Hepatocyte (in vitro differentiated cells): ENCODE measurements at regions not wholly inside any gene's neighbourhood (a gene's known extent, or its start where the extent isn't known, plus 50 kb on each side); places are given as distances from the start of the nearest gene placed in this dataset.

Experiments
- DNase-seq: peaks from one replicate; pipeline ENCODE4 v3.0.0-alpha.2; 2016; ENCODE audit warnings: low spot score
- H2AFZ ChIP-seq: fragments of 200-600 bp; sonication (generic); 2 replicates; pipeline ENCODE4 v1.6.0; 2016; ENCODE audit warnings: antibody characterized with exemption, mild to moderate bottlenecking
- H3K27ac ChIP-seq: fragments of 200-600 bp; sonication (generic); 2 replicates; pipeline ENCODE4 v1.5.1; 2016; ENCODE audit warnings: mild to moderate bottlenecking
- H3K27me3 ChIP-seq: fragments of 200-600 bp; sonication (generic); 2 replicates; pipeline ENCODE4 v1.6.1; 2016
- H3K36me3 ChIP-seq: fragments of 200-600 bp; sonication (generic); replicated peaks from 2 replicates; pipeline ENCODE4 v1.5.1; 2016; ENCODE audit warnings: low read depth; ENCODE audit not compliant: insufficient read depth
- H3K4me1 ChIP-seq: fragments of 200-600 bp; sonication (generic); 2 replicates; pipeline ENCODE4 v1.5.1; 2016; ENCODE audit warnings: mild to moderate bottlenecking, moderate library complexity; ENCODE audit not compliant: insufficient read depth
- H3K4me2 ChIP-seq: fragments of 200-600 bp; sonication (generic); 2 replicates; pipeline ENCODE4 v1.6.0; 2016
- H3K4me3 ChIP-seq: fragments of 200-600 bp; sonication (generic); 2 replicates; pipeline ENCODE4 v1.5.1; 2016; ENCODE audit warnings: mild to moderate bottlenecking
- H3K79me2 ChIP-seq: fragments of 200-600 bp; sonication (generic); 2 replicates; pipeline ENCODE4 v1.6.0; 2017; ENCODE audit warnings: mild to moderate bottlenecking
- H3K9me2 ChIP-seq: fragments of 200-600 bp; sonication (generic); replicated peaks from 2 replicates; pipeline ENCODE4 v1.6.0; 2017; ENCODE audit warnings: mild to moderate bottlenecking; ENCODE audit not compliant: insufficient read depth
- H3K9me3 ChIP-seq: fragments of 200-600 bp; sonication (generic); 2 replicates; pipeline ENCODE4 v1.5.1; 2016; ENCODE audit warnings: low read depth, mild to moderate bottlenecking
- H4K20me1 ChIP-seq: fragments of 200-600 bp; sonication (generic); 2 replicates; pipeline ENCODE4 v1.6.0; 2016; ENCODE audit warnings: mild to moderate bottlenecking; ENCODE audit not compliant: insufficient read depth, poor library complexity, severe bottlenecking
- EZH2 ChIP-seq: fragments of 200-600 bp; sonication (generic); IDR thresholded peaks from 2 replicates; pipeline ENCODE4 v1.6.1; 2016; ENCODE audit warnings: antibody characterized with exemption, mild to moderate bottlenecking, borderline replicate concordance
- EZH2phosphoT487 ChIP-seq: fragments of 200-600 bp; sonication (generic); IDR thresholded peaks from one replicate; pipeline ENCODE4 v1.6.1; 2018; ENCODE audit warnings: antibody characterized with exemption, mild to moderate bottlenecking, low read depth, moderate library complexity; ENCODE audit not compliant: unreplicated experiment, severe bottlenecking
- WGBS: methylation state at CpG from one replicate; pipeline ENCODE4 v1.1.6; 2016; ENCODE audit warnings: low lambda C conversion rate; ENCODE audit errors: missing lambda C conversion rate; 5-methylcytosine and 5-hydroxymethylcytosine counted together
- TF ChIP-seq, protein P1 (sequence below): fragments of 200-600 bp; sonication (generic); IDR thresholded peaks from 2 replicates; pipeline ENCODE4 v1.5.1; 2016; ENCODE audit warnings: antibody characterized with exemption, mild to moderate bottlenecking; ENCODE audit not compliant: poor library complexity

DNA sequence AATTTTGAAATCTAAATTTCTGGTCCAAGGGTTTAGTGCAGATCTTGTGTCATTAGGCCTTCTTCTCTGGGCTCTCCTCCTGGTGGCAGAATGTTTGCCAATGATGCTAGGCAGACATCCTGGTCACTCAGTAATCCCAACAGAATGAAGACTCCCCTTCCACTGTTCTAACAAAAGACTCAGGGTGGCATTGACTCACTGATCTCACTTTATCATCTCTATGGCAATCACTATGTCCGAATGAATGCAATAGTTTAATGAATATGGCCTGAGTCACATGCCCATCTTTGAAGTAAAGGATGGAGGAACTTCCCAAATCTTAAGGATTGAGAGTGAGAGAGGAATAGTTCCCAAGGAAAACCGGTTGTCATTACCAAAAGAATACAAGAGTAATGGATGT lies 261.1 kb downstream of the KCNE4 start:
- H3K27ac ChIP-seq, result no peak overlapping the region
- no peak overlapping the region for H2AFZ ChIP-seq
- no peaks in the 10 kb centered on the region for H3K9me3 ChIP-seq
- TF ChIP-seq EZH2 (no peak), EZH2phosphoT487 (no peak)
- TF ChIP-seq, protein P1, sequence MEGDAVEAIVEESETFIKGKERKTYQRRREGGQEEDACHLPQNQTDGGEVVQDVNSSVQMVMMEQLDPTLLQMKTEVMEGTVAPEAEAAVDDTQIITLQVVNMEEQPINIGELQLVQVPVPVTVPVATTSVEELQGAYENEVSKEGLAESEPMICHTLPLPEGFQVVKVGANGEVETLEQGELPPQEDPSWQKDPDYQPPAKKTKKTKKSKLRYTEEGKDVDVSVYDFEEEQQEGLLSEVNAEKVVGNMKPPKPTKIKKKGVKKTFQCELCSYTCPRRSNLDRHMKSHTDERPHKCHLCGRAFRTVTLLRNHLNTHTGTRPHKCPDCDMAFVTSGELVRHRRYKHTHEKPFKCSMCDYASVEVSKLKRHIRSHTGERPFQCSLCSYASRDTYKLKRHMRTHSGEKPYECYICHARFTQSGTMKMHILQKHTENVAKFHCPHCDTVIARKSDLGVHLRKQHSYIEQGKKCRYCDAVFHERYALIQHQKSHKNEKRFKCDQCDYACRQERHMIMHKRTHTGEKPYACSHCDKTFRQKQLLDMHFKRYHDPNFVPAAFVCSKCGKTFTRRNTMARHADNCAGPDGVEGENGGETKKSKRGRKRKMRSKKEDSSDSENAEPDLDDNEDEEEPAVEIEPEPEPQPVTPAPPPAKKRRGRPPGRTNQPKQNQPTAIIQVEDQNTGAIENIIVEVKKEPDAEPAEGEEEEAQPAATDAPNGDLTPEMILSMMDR, result no peak
- DNase-seq, result no peak
- H3K36me3 ChIP-seq, result no peaks in the 10 kb centered on the region
- no peaks in the 10 kb centered on the region for H3K27me3 ChIP-seq
- 77% methylated on average over 2 of the region's 2 CpGs for WGBS
- no peaks in the 10 kb centered on the region for H3K79me2 ChIP-seq
- no peaks in the 10 kb centered on the region for H3K4me1 ChIP-seq
- H3K9me2 ChIP-seq, result no peaks in the 10 kb centered on the region
- no peaks in the 10 kb centered on the region for H4K20me1 ChIP-seq
- H3K4me2 ChIP-seq, result no peak overlapping the region
- H3K4me3 ChIP-seq, result no peak overlapping the region

DNA sequence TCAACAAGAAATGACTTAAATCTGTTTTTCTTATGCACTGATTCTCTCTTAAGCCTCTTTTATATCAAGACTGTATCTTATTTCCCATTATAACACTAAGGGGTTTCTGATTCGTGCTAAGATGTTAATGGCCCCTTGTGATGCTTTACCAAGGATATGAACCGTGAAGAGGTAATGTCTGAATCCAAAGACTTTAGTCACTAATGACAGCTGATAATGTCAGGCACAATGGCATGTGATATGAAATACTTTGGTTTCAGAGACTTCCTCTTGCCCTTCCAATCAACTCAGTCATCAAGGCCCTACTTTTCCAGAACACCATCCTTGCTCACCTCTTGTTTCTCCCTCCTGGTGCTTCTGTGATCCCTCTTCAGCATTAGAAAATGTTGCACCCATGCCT lies 262.8 kb downstream of the KCNE4 start:
- Histone ChIP-seq H3K9me3 (no peaks in the 10 kb centered on the region), H2AFZ (no peak overlapping the region), H3K4me1 (no peaks in the 10 kb centered on the region), H3K79me2 (no peaks in the 10 kb centered on the region), H3K9me2 (no peaks in the 10 kb centered on the region), H3K27ac (no peak overlapping the region), H3K36me3 (no peaks in the 10 kb centered on the region), H3K27me3 (no peaks in the 10 kb centered on the region), H3K4me3 (no peak overlapping the region), H3K4me2 (no peak overlapping the region), H4K20me1 (no peaks in the 10 kb centered on the region)
- 95% methylated on average over 2 of the region's 2 CpGs for WGBS
- DNase-seq, result no peak
- no peak for TF ChIP-seq EZH2
- TF ChIP-seq EZH2phosphoT487, result no peak
- TF ChIP-seq, protein P1, result no peak

DNA sequence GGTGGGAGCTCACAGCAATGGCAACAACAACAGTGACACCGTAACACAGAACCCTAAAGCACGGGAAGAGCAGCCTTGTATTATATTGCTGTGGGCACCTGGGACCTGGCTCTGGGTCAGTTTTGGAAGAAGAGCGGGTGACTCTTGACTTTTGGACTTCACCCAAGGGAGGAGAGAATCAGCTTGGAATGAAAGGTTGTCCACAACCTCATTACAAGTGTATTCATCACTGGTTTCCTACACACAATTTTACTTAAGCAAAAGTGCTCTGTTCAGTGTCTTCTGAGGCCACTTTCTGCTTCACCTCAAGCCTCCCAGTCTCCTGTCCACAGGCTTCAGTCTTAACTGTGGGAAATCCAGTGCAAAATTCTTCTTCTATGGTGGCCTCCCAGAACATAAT lies 263.8 kb downstream of the KCNE4 start:
- H3K79me2 ChIP-seq, result no peaks in the 10 kb centered on the region
- H3K4me2 ChIP-seq, result no peak overlapping the region
- H3K4me1 ChIP-seq, result no peaks in the 10 kb centered on the region
- H3K36me3 ChIP-seq, result no peaks in the 10 kb centered on the region
- H3K27ac ChIP-seq, result no peak overlapping the region
- no peaks in the 10 kb centered on the region for H3K9me3 ChIP-seq
- no peaks in the 10 kb centered on the region for H3K9me2 ChIP-seq
- H2AFZ ChIP-seq, result no peak overlapping the region
- 89% methylated on average over 3 of the region's 3 CpGs for WGBS
- no peak overlapping the region for H3K4me3 ChIP-seq
- no peaks in the 10 kb centered on the region for H3K27me3 ChIP-seq
- H4K20me1 ChIP-seq, result no peaks in the 10 kb centered on the region
- no peak for DNase-seq
- TF ChIP-seq EZH2 (no peak), EZH2phosphoT487 (no peak)
- TF ChIP-seq, protein P1, result no peak

DNA sequence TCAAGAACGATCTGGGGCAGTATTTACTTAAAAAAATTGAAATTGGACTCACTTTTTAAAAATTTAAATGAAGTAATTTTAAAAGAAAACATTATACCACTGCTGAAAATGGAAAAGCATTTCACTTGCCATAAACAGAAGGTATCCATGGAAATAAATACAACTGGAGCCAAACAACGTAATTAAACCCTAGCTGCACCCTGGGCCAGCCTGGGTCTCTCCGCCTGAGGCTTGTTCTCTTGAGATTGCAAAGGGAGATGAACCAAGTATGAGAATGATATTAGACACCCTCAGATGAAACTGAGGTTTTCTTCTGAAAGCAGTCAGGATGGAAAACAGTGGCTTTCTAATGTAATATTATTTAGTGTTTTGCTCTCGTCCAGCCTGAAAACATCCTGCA lies 264.4 kb downstream of the KCNE4 start:
- Histone ChIP-seq H3K27me3 (no peaks in the 10 kb centered on the region), H3K4me2 (no peak overlapping the region), H3K79me2 (no peaks in the 10 kb centered on the region), H3K36me3 (no peaks in the 10 kb centered on the region), H2AFZ (no peak overlapping the region), H3K9me3 (no peaks in the 10 kb centered on the region), H3K27ac (no peak overlapping the region), H3K9me2 (no peaks in the 10 kb centered on the region), H3K4me3 (no peak overlapping the region), H3K4me1 (no peaks in the 10 kb centered on the region), H4K20me1 (no peaks in the 10 kb centered on the region)
- TF ChIP-seq EZH2phosphoT487 (no peak), EZH2 (no peak)
- TF ChIP-seq, protein P1, result no peak
- no peak for DNase-seq
- 76% methylated on average over 4 of the region's 4 CpGs for WGBS
